HEK293 (cell line): ENCODE measurements at regions not wholly inside any gene's neighbourhood (a gene's known extent, or its start where the extent isn't known, plus 50 kb on each side); places are given as distances from the start of the nearest gene placed in this dataset.

Source experiments
- CTCF ChIA-PET: fragments of 350-600 bp; formaldehyde crosslinking; extraction: SDS; loops from one replicate; lab custom pipeline; 2021; ENCODE audit warnings: antibody characterized with exemption; lab: Yijun Ruan, JAX
- POLR2A ChIA-PET: fragments of 300-600 bp; formaldehyde crosslinking; extraction: SDS; loops from one replicate; lab custom pipeline; 2020; ENCODE audit warnings: antibody characterized with exemption, inconsistent platforms; lab: Yijun Ruan, JAX
- H3K27ac ChIP-seq: fragments of 200-500 bp; sonication (Bioruptor generic); 2 replicates; pipeline ENCODE4 v1.5.1; 2014; ENCODE audit warnings: low read depth, low read length, control low read depth, inconsistent platforms; ENCODE audit errors: extremely low read depth
- H3K36me3 ChIP-seq, 2 experiments: fragments of 200-500 bp in 1 of 2; sonication (Bioruptor generic) in 1 of 2; 1 replicate in 1 of 2; 2 replicates in 1 of 2; pipeline ENCODE4 v1.5.1; 2014 to 2017; ENCODE audit warnings: inconsistent platforms in 2 of 2, low read length in 2 of 2; ENCODE audit not compliant: control insufficient read depth in 2 of 2, insufficient read depth in 1 of 2
- H3K4me1 ChIP-seq: fragments of 200-500 bp; sonication (Bioruptor generic); 2 replicates; pipeline ENCODE4 v1.5.1; 2014; ENCODE audit warnings: mild to moderate bottlenecking, low read length, inconsistent platforms; ENCODE audit not compliant: control insufficient read depth, insufficient read depth
- H3K4me3 ChIP-seq: 2 replicates; pipeline ENCODE4 v1.5.1; 2011; ENCODE audit warnings: low read depth, mild to moderate bottlenecking, control low read depth, low read length, moderate library complexity
- H3K9me3 ChIP-seq: fragments of 200-500 bp; sonication (Bioruptor generic); 2 replicates; pipeline ENCODE4 v1.5.1; 2014; ENCODE audit warnings: low read depth, low read length, inconsistent platforms; ENCODE audit not compliant: control insufficient read depth, insufficient read depth
- GFI1B ChIP-seq: fragments of 450-650 bp; formaldehyde crosslinking; IDR thresholded peaks from 2 replicates; pipeline ENCODE4 v1.5.1; 2016; ENCODE audit warnings: missing biosample characterization, missing genetic modification characterization
- GLI2 ChIP-seq: fragments of 450-650 bp; formaldehyde crosslinking; IDR thresholded peaks from 2 replicates; pipeline ENCODE4; 2017; ENCODE audit warnings: missing biosample characterization, missing genetic modification characterization, low read depth, borderline replicate concordance
- INSM2 ChIP-seq: fragments of 450-650 bp; formaldehyde crosslinking; IDR thresholded peaks from 2 replicates; pipeline ENCODE4 v1.5.1; 2016; ENCODE audit warnings: missing biosample characterization, missing genetic modification characterization
- KLF10 ChIP-seq: fragments of 450-650 bp; IDR thresholded peaks from 2 replicates; pipeline ENCODE4 v1.5.1; 2018; ENCODE audit warnings: missing biosample characterization, mild to moderate bottlenecking, missing genetic modification characterization
- ZBTB11 ChIP-seq: fragments of 450-650 bp; formaldehyde crosslinking; conservative IDR thresholded peaks from 2 replicates; pipeline ENCODE4 v1.5.1; 2016; ENCODE audit warnings: low read depth, missing biosample characterization, missing genetic modification characterization
- ZBTB7A ChIP-seq: fragments of 450-650 bp; formaldehyde crosslinking; IDR thresholded peaks from 2 replicates; pipeline ENCODE4 v1.5.1; 2016; ENCODE audit warnings: low read depth, missing biosample characterization, missing genetic modification characterization
- ZFHX2 ChIP-seq: fragments of 450-650 bp; formaldehyde crosslinking; conservative IDR thresholded peaks from 2 replicates; pipeline ENCODE4 v1.5.1; 2016; ENCODE audit warnings: missing biosample characterization, missing genetic modification characterization
- ZFP41 ChIP-seq: fragments of 450-650 bp; formaldehyde crosslinking; IDR thresholded peaks from 2 replicates; pipeline ENCODE4 v1.5.1; 2016; ENCODE audit warnings: missing biosample characterization, missing genetic modification characterization, borderline replicate concordance
- ZNF140 ChIP-seq: fragments of 450-650 bp; formaldehyde crosslinking; IDR thresholded peaks from 2 replicates; pipeline ENCODE4 v1.5.1; 2016; ENCODE audit warnings: missing biosample characterization, missing genetic modification characterization
- ZNF148 ChIP-seq: fragments of 450-650 bp; formaldehyde crosslinking; IDR thresholded peaks from 2 replicates; pipeline ENCODE4 v1.5.0; 2017; ENCODE audit warnings: missing biosample characterization, missing genetic modification characterization, borderline replicate concordance
- ZNF223 ChIP-seq: fragments of 450-650 bp; formaldehyde crosslinking; IDR thresholded peaks from 2 replicates; pipeline ENCODE4 v1.5.1; 2016; ENCODE audit warnings: missing biosample characterization, missing genetic modification characterization
- ZNF26 ChIP-seq: fragments of 450-650 bp; formaldehyde crosslinking; IDR thresholded peaks from 2 replicates; pipeline ENCODE4 v1.5.1; 2016; ENCODE audit warnings: missing biosample characterization, missing genetic modification characterization
- ZNF394 ChIP-seq: fragments of 450-650 bp; formaldehyde crosslinking; IDR thresholded peaks from 2 replicates; pipeline ENCODE4 v1.5.1; 2016; ENCODE audit warnings: missing biosample characterization, missing genetic modification characterization, mild to moderate bottlenecking, moderate library complexity, borderline replicate concordance
- ZNF433 ChIP-seq: fragments of 450-650 bp; formaldehyde crosslinking; IDR thresholded peaks from 2 replicates; pipeline ENCODE4 v1.5.1; 2016; ENCODE audit warnings: missing biosample characterization, missing genetic modification characterization, low read depth
- ZNF514 ChIP-seq: fragments of 450-650 bp; formaldehyde crosslinking; IDR thresholded peaks from 2 replicates; pipeline ENCODE4 v1.5.1; 2016; ENCODE audit warnings: missing biosample characterization, missing genetic modification characterization
- ZNF521 ChIP-seq: fragments of 450-650 bp; formaldehyde crosslinking; IDR thresholded peaks from 2 replicates; pipeline ENCODE4 v1.5.1; 2017; ENCODE audit warnings: missing biosample characterization, mild to moderate bottlenecking, missing genetic modification characterization
- ZNF596 ChIP-seq: fragments of 450-650 bp; IDR thresholded peaks from 2 replicates; pipeline ENCODE4 v1.5.0; 2018; ENCODE audit warnings: missing biosample characterization, mild to moderate bottlenecking, missing genetic modification characterization, moderate library complexity
- ZNF629 ChIP-seq: fragments of 450-650 bp; formaldehyde crosslinking; IDR thresholded peaks from 2 replicates; pipeline ENCODE4 v1.5.1; 2017; ENCODE audit warnings: missing biosample characterization, missing genetic modification characterization
- ZNF658 ChIP-seq: fragments of 450-650 bp; formaldehyde crosslinking; IDR thresholded peaks from 2 replicates; pipeline ENCODE4; 2016; ENCODE audit warnings: missing biosample characterization, missing genetic modification characterization
- ZNF777 ChIP-seq: fragments of 450-650 bp; formaldehyde crosslinking; IDR thresholded peaks from 2 replicates; pipeline ENCODE4 v1.5.1; 2017; ENCODE audit warnings: missing biosample characterization, missing genetic modification characterization, borderline replicate concordance
- ZSCAN4 ChIP-seq: fragments of 450-650 bp; formaldehyde crosslinking; IDR thresholded peaks from 2 replicates; pipeline ENCODE4 v1.5.1; 2017; ENCODE audit warnings: missing biosample characterization, missing genetic modification characterization
- ZXDB ChIP-seq: fragments of 450-650 bp; formaldehyde crosslinking; IDR thresholded peaks from 2 replicates; pipeline ENCODE4 v1.5.1; 2016; ENCODE audit warnings: missing biosample characterization, missing genetic modification characterization

- no peak for TF ChIP-seq ZBTB11 (tag by site-specific recombination)
Measured at GRCh38 chr4:79626101-79626500, 218.1 kb upstream of the GK2 start (continued).

GRCh38 chr4:79625361-79625760 lies 217.3 kb upstream of the GK2 start:
- POLR2A ChIA-PET = no interaction called here
- no peaks in the 10 kb centered on the region for H3K36me3 ChIP-seq
- no peaks in the 10 kb centered on the region for H3K4me1 ChIP-seq
- H3K4me3 ChIP-seq = no peak overlapping the region
- H3K27ac ChIP-seq = no peak overlapping the region
- TF ChIP-seq ZNF514 (tag by site-specific recombination) (no peak), ZBTB7A (tag by site-specific recombination) (no peak), GLI2 (no peak)
- TF ChIP-seq, all 188 proteins: peak for 0
- CTCF ChIA-PET = no interaction called here
- H3K9me3 ChIP-seq = no peaks in the 10 kb centered on the region

GRCh38 chr4:79623021-79623870 lies 215.2 kb upstream of the GK2 start:
- H3K4me3 ChIP-seq = no peak overlapping the region
- H3K36me3 ChIP-seq = no peaks in the 10 kb centered on the region
- no peaks in the 10 kb centered on the region for H3K9me3 ChIP-seq
- CTCF ChIA-PET = no interaction called here
- H3K27ac ChIP-seq = no peak overlapping the region
- POLR2A ChIA-PET = interaction anchor here (0.6 kb wide), 1 partner anchor 25 kb away, joined by 4 read pairs; no protein-coding TSS in a partner anchor
- H3K4me1 ChIP-seq = no peaks in the 10 kb centered on the region
- TF ChIP-seq ZNF223 (tag by site-specific recombination) (no peak), ZNF148 (no peak), ZNF140 (tag by site-specific recombination) (no peak), KLF10 (tag by site-specific recombination) (no peak), INSM2 (tag by site-specific recombination) (no peak), ZNF521 (tag by site-specific recombination) (no peak), ZFHX2 (tag by site-specific recombination) (no peak), ZNF658 (tag by site-specific recombination) (no peak), ZFP41 (tag by site-specific recombination) (no peak), ZSCAN4 (tag by site-specific recombination) (no peak), GFI1B (no peak), ZXDB (no peak), ZNF629 (tag by site-specific recombination) (no peak), ZNF596 (tag by site-specific recombination) (no peak), ZNF433 (tag by site-specific recombination) (no peak), ZNF777 (tag by site-specific recombination) (no peak), ZNF394 (tag by site-specific recombination) (no peak), ZNF26 (tag by site-specific recombination) (no peak)
